ENCODE measurements at regions not wholly inside any gene's neighbourhood (a gene's known extent, or its start where the extent isn't known, plus 50 kb on each side); places are given as distances from the start of the nearest gene placed in this dataset.

DNA sequence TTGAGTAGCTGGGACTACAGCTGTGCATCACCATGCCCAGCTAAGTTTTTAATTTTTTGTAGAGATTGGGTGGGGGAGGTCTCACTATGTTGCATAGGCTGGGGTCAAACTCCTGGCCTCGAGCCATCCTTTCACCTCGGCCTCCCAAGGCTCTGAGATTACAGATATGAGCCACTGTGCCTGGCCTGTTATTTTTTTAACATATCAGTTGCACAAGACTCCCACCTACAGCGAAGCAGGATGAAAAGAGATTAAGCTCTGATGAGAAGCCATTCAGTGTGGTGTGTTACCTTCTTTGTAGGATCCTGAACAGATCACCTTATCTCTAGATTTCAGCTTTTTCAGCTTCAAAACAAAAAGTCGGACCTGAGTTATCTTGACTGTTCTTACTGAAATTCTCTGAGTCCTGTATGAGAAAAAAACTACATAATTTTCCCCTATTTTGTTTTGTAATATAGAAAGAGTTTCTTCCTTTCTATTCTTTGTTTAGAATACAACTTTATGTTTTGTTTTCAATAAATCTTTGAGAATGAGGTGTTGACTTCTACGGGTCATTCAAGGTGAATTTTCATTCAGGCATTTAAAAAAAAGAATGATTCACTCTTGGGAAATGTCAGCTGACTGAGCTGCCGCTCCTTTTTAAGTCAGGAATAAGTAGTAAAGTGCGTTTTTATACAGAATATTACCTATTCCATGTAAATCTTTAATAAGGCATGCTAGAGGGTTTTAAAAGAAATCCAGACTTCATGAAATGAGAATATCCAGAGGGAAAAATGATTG, 134.6 kb downstream of the ARSF start:
- TF ChIP-seq, protein P1, sequence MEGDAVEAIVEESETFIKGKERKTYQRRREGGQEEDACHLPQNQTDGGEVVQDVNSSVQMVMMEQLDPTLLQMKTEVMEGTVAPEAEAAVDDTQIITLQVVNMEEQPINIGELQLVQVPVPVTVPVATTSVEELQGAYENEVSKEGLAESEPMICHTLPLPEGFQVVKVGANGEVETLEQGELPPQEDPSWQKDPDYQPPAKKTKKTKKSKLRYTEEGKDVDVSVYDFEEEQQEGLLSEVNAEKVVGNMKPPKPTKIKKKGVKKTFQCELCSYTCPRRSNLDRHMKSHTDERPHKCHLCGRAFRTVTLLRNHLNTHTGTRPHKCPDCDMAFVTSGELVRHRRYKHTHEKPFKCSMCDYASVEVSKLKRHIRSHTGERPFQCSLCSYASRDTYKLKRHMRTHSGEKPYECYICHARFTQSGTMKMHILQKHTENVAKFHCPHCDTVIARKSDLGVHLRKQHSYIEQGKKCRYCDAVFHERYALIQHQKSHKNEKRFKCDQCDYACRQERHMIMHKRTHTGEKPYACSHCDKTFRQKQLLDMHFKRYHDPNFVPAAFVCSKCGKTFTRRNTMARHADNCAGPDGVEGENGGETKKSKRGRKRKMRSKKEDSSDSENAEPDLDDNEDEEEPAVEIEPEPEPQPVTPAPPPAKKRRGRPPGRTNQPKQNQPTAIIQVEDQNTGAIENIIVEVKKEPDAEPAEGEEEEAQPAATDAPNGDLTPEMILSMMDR (IDR thresholded peaks at IDR 0.05), result no peak
- TF ChIP-seq RFX5 (IDR thresholded peaks at IDR 0.05), result no peak
- no peak for TF ChIP-seq FOSL2 (IDR thresholded peaks at IDR 0.05)
- TF ChIP-seq FOSL2 (CRISPR knock-in tag; IDR thresholded peaks at IDR 0.05), result no peak
- no peak for TF ChIP-seq PHF8 (IDR thresholded peaks at IDR 0.05; ENCODE audit: borderline replicate concordance, low read depth)
- TF ChIP-seq CBX2 (IDR thresholded peaks at IDR 0.05; ENCODE audit: borderline replicate concordance, low read depth), result no peak
- no peak for TF ChIP-seq HOXB5 (CRISPR knock-in tag; IDR thresholded peaks at IDR 0.05)
- TF ChIP-seq, protein P2, sequence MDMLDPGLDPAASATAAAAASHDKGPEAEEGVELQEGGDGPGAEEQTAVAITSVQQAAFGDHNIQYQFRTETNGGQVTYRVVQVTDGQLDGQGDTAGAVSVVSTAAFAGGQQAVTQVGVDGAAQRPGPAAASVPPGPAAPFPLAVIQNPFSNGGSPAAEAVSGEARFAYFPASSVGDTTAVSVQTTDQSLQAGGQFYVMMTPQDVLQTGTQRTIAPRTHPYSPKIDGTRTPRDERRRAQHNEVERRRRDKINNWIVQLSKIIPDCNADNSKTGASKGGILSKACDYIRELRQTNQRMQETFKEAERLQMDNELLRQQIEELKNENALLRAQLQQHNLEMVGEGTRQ (IDR thresholded peaks at IDR 0.05), result no peak
- no peak for TF ChIP-seq MAFK (IDR thresholded peaks at IDR 0.05; ENCODE audit: partially characterized antibody)
- TF ChIP-seq, protein P3, sequence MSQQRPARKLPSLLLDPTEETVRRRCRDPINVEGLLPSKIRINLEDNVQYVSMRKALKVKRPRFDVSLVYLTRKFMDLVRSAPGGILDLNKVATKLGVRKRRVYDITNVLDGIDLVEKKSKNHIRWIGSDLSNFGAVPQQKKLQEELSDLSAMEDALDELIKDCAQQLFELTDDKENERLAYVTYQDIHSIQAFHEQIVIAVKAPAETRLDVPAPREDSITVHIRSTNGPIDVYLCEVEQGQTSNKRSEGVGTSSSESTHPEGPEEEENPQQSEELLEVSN (IDR thresholded peaks at IDR 0.05; ENCODE audit: borderline replicate concordance, low read depth), result no peak
- no peak for TF ChIP-seq POLR2A (IDR thresholded peaks at IDR 0.05; ENCODE audit: low read length)
- TF ChIP-seq RAD21 (conservative IDR thresholded peaks at IDR 0.05 in 1 of 2, IDR thresholded peaks at IDR 0.05 in 1 of 2), result no peak
- TF ChIP-seq EP300 (IDR thresholded peaks at IDR 0.05), result no peak
- no peak for TF ChIP-seq JUN (IDR thresholded peaks at IDR 0.05)
- TF ChIP-seq, protein P4, sequence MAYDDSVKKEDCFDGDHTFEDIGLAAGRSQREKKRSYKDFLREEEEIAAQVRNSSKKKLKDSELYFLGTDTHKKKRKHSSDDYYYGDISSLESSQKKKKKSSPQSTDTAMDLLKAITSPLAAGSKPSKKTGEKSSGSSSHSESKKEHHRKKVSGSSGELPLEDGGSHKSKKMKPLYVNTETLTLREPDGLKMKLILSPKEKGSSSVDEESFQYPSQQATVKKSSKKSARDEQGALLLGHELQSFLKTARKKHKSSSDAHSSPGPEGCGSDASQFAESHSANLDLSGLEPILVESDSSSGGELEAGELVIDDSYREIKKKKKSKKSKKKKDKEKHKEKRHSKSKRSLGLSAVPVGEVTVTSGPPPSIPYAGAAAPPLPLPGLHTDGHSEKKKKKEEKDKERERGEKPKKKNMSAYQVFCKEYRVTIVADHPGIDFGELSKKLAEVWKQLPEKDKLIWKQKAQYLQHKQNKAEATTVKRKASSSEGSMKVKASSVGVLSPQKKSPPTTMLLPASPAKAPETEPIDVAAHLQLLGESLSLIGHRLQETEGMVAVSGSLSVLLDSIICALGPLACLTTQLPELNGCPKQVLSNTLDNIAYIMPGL (CRISPR knock-in tag; IDR thresholded peaks at IDR 0.05; ENCODE audit: borderline replicate concordance), result no peak

Data from A549 (cell line).